Testis (tissue), 2 donors: ENCODE measurements at regions not wholly inside any gene's neighbourhood (a gene's known extent, or its start where the extent isn't known, plus 50 kb on each side); places are given as distances from the start of the nearest gene placed in this dataset.

Source experiments
- CTCF ChIP-seq, 3 experiments: fragments of 450-650 bp in 2 of 3; fragments of 200-600 bp in 1 of 3; sonication (generic) in 1 of 3; IDR thresholded peaks; one replicate each; pipeline ENCODE4 v1.5.1; 2016 to 2019; ENCODE audit warnings: antibody characterized with exemption in 3 of 3, mild to moderate bottlenecking in 2 of 3, moderate library complexity in 1 of 3
- POLR2A ChIP-seq: fragments of 450-650 bp; IDR thresholded peaks from one replicate; pipeline ENCODE4 v1.6.1; 2017; ENCODE audit warnings: antibody characterized with exemption, mild to moderate bottlenecking, moderate library complexity

GRCh38 chr9:18371141-18371540 lies 102.8 kb upstream of the ADAMTSL1 start:
- TF ChIP-seq CTCF (IDR thresholded peaks at IDR 0.05) (no peak), POLR2A (no peak)
